NCI-H1930 (cell line): ENCODE measurements at regions not wholly inside any gene's neighbourhood (a gene's known extent, or its start where the extent isn't known, plus 50 kb on each side); places are given as distances from the start of the nearest gene placed in this dataset.
"Not testable (repeated sequence)": the region's sequence is repeated elsewhere in the genome, so short reads cannot be mapped to it uniquely, and the experiment has no call there.

Source experiments
- DNase-seq, 2 experiments: peaks; one replicate each; lab custom pipeline; 2025; lab: John Stamatoyannopoulos, UW

GRCh38 chr2:175829741-175830140 is 172.3 kb downstream of the LNPK start:
- DNase-seq = no peak

- DNase-seq = no peak
These were observed 174.2 kb downstream of the LNPK start for GRCh38 chr2:175827856-175828255.

- DNase-seq = no peak
These were observed 177.8 kb downstream of the LNPK start for GRCh38 chr2:175824243-175824642.

GRCh38 chr2:175823707-175824073 is 178.4 kb downstream of the LNPK start:
- no peak for DNase-seq

GRCh38 chr2:175823002-175823706 is 178.9 kb downstream of the LNPK start:
- no peak for DNase-seq

- DNase-seq = no peak
These were observed 184.8 kb downstream of the LNPK start for GRCh38 chr2:175817221-175817620.

GRCh38 chr2:175815537-175815936 is 186.5 kb downstream of the LNPK start:
- DNase-seq = no peak

- no peak for DNase-seq
These were observed 190.1 kb downstream of the LNPK start for GRCh38 chr2:175811971-175812370.

- DNase-seq = no peak
These were observed 193.2 kb downstream of the LNPK start for GRCh38 chr2:175808858-175809257.

GRCh38 chr2:175808078-175808477 is 194.0 kb downstream of the LNPK start:
- DNase-seq = no peak

GRCh38 chr2:175807031-175807873 is 194.8 kb downstream of the LNPK start:
- DNase-seq = no peak

- no peak for DNase-seq
These were observed 195.5 kb downstream of the LNPK start for GRCh38 chr2:175806570-175806969.

GRCh38 chr2:175806125-175806490 is 196.0 kb downstream of the LNPK start:
- DNase-seq = no peak

- DNase-seq = no peak
These were observed 196.5 kb downstream of the LNPK start for GRCh38 chr2:175805442-175806124.

GRCh38 chr2:175804122-175804521 is 197.9 kb downstream of the LNPK start:
- no peak for DNase-seq

GRCh38 chr2:175796422-175796821 is 205.6 kb downstream of the LNPK start:
- DNase-seq = not testable (repeated sequence)

- no peak for DNase-seq
These were observed 208.4 kb downstream of the LNPK start for GRCh38 chr2:175793648-175794047.

- DNase-seq = no peak
These were observed 209.2 kb downstream of the LNPK start for GRCh38 chr2:175792881-175793280.

GRCh38 chr2:175792199-175792598 is 209.9 kb downstream of the LNPK start:
- no peak for DNase-seq

GRCh38 chr2:175786471-175787124 is 215.5 kb downstream of the LNPK start:
- peak in 1 of 2 experiments; percentile 12 for DNase-seq

- DNase-seq = not testable (repeated sequence)
These were observed 224.7 kb downstream of the LNPK start for GRCh38 chr2:175777337-175777736.

GRCh38 chr2:175769200-175769599 is 232.9 kb downstream of the LNPK start:
- no peak for DNase-seq
